HepG2 (cell line): ENCODE measurements at regions not wholly inside any gene's neighbourhood (a gene's known extent, or its start where the extent isn't known, plus 50 kb on each side); places are given as distances from the start of the nearest gene placed in this dataset.

Experiments
- ASH2L ChIP-seq: fragments of 300-600, 200-600 bp; sonication (generic); IDR thresholded peaks from 2 replicates; pipeline ENCODE4 v1.7.0; 2017; ENCODE audit warnings: low read depth, mild to moderate bottlenecking, moderate library complexity, mixed read lengths, low read length; ENCODE audit not compliant: insufficient read length
- ETV5 ChIP-seq: IDR thresholded peaks from 2 replicates; pipeline ENCODE4 v1.6.1; 2018; ENCODE audit warnings: missing biosample characterization, missing genetic modification reagents, inconsistent platforms, borderline replicate concordance
- MAFF ChIP-seq: IDR thresholded peaks from 2 replicates; pipeline ENCODE4 v1.6.1; 2011; ENCODE audit warnings: low read depth, low read length, improper control_type of control experiment
- MEF2D ChIP-seq: sonication (generic); formaldehyde crosslinking; IDR thresholded peaks from 2 replicates; pipeline ENCODE4 v1.5.1; 2020; ENCODE audit warnings: mild to moderate bottlenecking, missing genetic modification reagents
- MXI1 ChIP-seq: IDR thresholded peaks from 3 replicates; pipeline ENCODE4 v1.6.1; 2012; ENCODE audit warnings: low read depth, low read length, inconsistent platforms, borderline replicate concordance
- NAIF1 ChIP-seq: sonication (generic); formaldehyde crosslinking; IDR thresholded peaks from 2 replicates; pipeline ENCODE4 v1.5.0; 2020; ENCODE audit warnings: mild to moderate bottlenecking, missing genetic modification reagents, borderline replicate concordance
- NFRKB ChIP-seq: fragments of 450-650 bp; IDR thresholded peaks from 2 replicates; pipeline ENCODE4 v1.6.1; 2017
- PATZ1 ChIP-seq: sonication (generic); formaldehyde crosslinking; IDR thresholded peaks from 2 replicates; pipeline ENCODE4 v1.4.0; 2020; ENCODE audit warnings: missing genetic modification reagents
- PRDM4 ChIP-seq: sonication (generic); formaldehyde crosslinking; IDR thresholded peaks from 2 replicates; pipeline ENCODE4 v1.9.0; 2021; ENCODE audit warnings: missing genetic modification reagents, borderline replicate concordance
- PRMT3 ChIP-seq: sonication (generic); formaldehyde crosslinking; IDR thresholded peaks from 2 replicates; pipeline ENCODE4 v1.8.1; 2022; ENCODE audit warnings: low read depth, mild to moderate bottlenecking, moderate library complexity, missing genetic modification reagents, borderline replicate concordance
- SATB2 ChIP-seq: sonication (generic); formaldehyde crosslinking; IDR thresholded peaks from 2 replicates; pipeline ENCODE4 v1.5.0; 2020; ENCODE audit warnings: missing genetic modification reagents
- STAG1 ChIP-seq: sonication (generic); formaldehyde crosslinking; IDR thresholded peaks from 2 replicates; pipeline ENCODE4 v1.4.0; 2020; ENCODE audit warnings: missing genetic modification reagents
- WIZ ChIP-seq: sonication (generic); formaldehyde crosslinking; IDR thresholded peaks from 2 replicates; pipeline ENCODE4 v1.5.1; 2020; ENCODE audit warnings: mild to moderate bottlenecking, missing genetic modification reagents
- YEATS4 ChIP-seq: sonication (generic); formaldehyde crosslinking; IDR thresholded peaks from 2 replicates; pipeline ENCODE4 v1.4.0; 2020; ENCODE audit warnings: missing genetic modification reagents, borderline replicate concordance
- ZBTB10 ChIP-seq: sonication (generic); formaldehyde crosslinking; IDR thresholded peaks from 2 replicates; pipeline ENCODE4 v1.4.0; 2020; ENCODE audit warnings: missing genetic modification reagents, borderline replicate concordance
- ZEB1 ChIP-seq: IDR thresholded peaks from 2 replicates; pipeline ENCODE4 v1.6.1; 2012; ENCODE audit warnings: mild to moderate bottlenecking, low read depth, inconsistent platforms; ENCODE audit not compliant: insufficient replicate concordance
- ZFP62 ChIP-seq: sonication (generic); formaldehyde crosslinking; IDR thresholded peaks from 2 replicates; pipeline ENCODE4 v1.4.0; 2020; ENCODE audit warnings: missing genetic modification reagents
- ZNF292 ChIP-seq: sonication (generic); formaldehyde crosslinking; IDR thresholded peaks from 2 replicates; pipeline ENCODE4 v1.8.1; 2022; ENCODE audit warnings: mild to moderate bottlenecking, low read depth, missing genetic modification reagents, borderline replicate concordance
- ZNF362 ChIP-seq: sonication (generic); formaldehyde crosslinking; IDR thresholded peaks from 2 replicates; pipeline ENCODE4 v1.4.0; 2020; ENCODE audit warnings: missing genetic modification reagents, mild to moderate bottlenecking, borderline replicate concordance
- ZNF644 ChIP-seq: IDR thresholded peaks from 2 replicates; pipeline ENCODE4 v1.6.1; 2016; ENCODE audit warnings: low read depth
- ZNF75D ChIP-seq: sonication (generic); formaldehyde crosslinking; IDR thresholded peaks from 2 replicates; pipeline ENCODE4 v1.8.1; 2023; ENCODE audit warnings: missing genetic modification reagents, mild to moderate bottlenecking, borderline replicate concordance
- ZNF816 ChIP-seq: sonication (generic); formaldehyde crosslinking; IDR thresholded peaks from 2 replicates; pipeline ENCODE4 v1.8.0; 2022; ENCODE audit warnings: missing genetic modification reagents, mild to moderate bottlenecking, borderline replicate concordance

GRCh38 chr2:45274250-45274926 is 265.1 kb upstream of the SIX2 start (continued):
- TF ChIP-seq ZNF362 (CRISPR knock-in tag) (peak; percentile 91), MEF2D (CRISPR knock-in tag) (peak; percentile 93), ZEB1 (peak; percentile 94), MXI1 (no peak), ZNF292 (CRISPR knock-in tag) (peak; percentile 83; the same call in 1 of the 2 replicates), PATZ1 (peak; percentile 82), ZNF75D (CRISPR knock-in tag) (no peak), NFRKB (no peak), WIZ (CRISPR knock-in tag) (no peak), NAIF1 (peak; percentile 45; the same call in 1 of the 2 replicates), ZBTB10 (CRISPR knock-in tag) (0 out of 2 replicates have a peak, but pooled peaks have one; percentile 25), ETV5 (CRISPR knock-in tag) (peak; percentile 100), ZFP62 (CRISPR knock-in tag) (no peak), STAG1 (CRISPR knock-in tag) (peak; percentile 31; the same call in 1 of the 2 replicates), PRMT3 (peak; percentile 83; the same call in 1 of the 2 replicates), PRDM4 (CRISPR knock-in tag) (no peak), YEATS4 (CRISPR knock-in tag) (no peak; the same call in 1 of the 2 replicates), ZNF644 (CRISPR knock-in tag) (no peak; the same call in 1 of the 2 replicates), MAFF (no peak), SATB2 (CRISPR knock-in tag) (0 out of 2 replicates have a peak, but pooled peaks have one; percentile 77), ZNF816 (0 out of 2 replicates have a peak, but pooled peaks have one; percentile 75), ASH2L (no peak)
